ENCODE measurements at regions not wholly inside any gene's neighbourhood (a gene's known extent, or its start where the extent isn't known, plus 50 kb on each side); places are given as distances from the start of the nearest gene placed in this dataset.
A peak's percentile ranks its signal among the peaks of the same experiment; 100 is the strongest.
"Not testable (repeated sequence)": the region's sequence is repeated elsewhere in the genome, so short reads cannot be mapped to it uniquely, and the experiment has no call there.

GRCh38 chr6:135624402-135625295 lies 127.1 kb upstream of the AHI1 start:
- Histone ChIP-seq H3K27ac (no peak overlapping the region), H3K36me3 (no peaks in the 10 kb centered on the region), H3K9me3 (no peaks in the 10 kb centered on the region), H3K27me3 (no peaks in the 10 kb centered on the region), H3K4me3 (no peak overlapping the region), H3K4me1 (no peaks in the 10 kb centered on the region)
- no peak for DNase-seq
- TF ChIP-seq, protein P1, sequence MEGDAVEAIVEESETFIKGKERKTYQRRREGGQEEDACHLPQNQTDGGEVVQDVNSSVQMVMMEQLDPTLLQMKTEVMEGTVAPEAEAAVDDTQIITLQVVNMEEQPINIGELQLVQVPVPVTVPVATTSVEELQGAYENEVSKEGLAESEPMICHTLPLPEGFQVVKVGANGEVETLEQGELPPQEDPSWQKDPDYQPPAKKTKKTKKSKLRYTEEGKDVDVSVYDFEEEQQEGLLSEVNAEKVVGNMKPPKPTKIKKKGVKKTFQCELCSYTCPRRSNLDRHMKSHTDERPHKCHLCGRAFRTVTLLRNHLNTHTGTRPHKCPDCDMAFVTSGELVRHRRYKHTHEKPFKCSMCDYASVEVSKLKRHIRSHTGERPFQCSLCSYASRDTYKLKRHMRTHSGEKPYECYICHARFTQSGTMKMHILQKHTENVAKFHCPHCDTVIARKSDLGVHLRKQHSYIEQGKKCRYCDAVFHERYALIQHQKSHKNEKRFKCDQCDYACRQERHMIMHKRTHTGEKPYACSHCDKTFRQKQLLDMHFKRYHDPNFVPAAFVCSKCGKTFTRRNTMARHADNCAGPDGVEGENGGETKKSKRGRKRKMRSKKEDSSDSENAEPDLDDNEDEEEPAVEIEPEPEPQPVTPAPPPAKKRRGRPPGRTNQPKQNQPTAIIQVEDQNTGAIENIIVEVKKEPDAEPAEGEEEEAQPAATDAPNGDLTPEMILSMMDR (IDR thresholded peaks at IDR 0.05), result no peak
- TF ChIP-seq EP300 (IDR thresholded peaks at IDR 0.05) (no peak), POLR2A (IDR thresholded peaks at IDR 0.05) (no peak), POLR2AphosphoS5 (IDR thresholded peaks at IDR 0.05) (no peak)
- intact Hi-C loops (cut with DNase I), result no loop called here
- WGBS, 2 donors, result 47 to 70% methylated on average over 9 of the region's 9 CpGs

- intact Hi-C loops (cut with DNase I); H3K27me3 ChIP-seq; DNase-seq; H3K4me3 ChIP-seq; H3K36me3 ChIP-seq; H3K27ac ChIP-seq; H3K9me3 ChIP-seq; H3K4me1 ChIP-seq: not testable (repeated sequence)
- 82 to 92% methylated on average over 7 of the region's 7 CpGs for WGBS, 2 donors
Measured at GRCh38 chr6:135626001-135626400, 128.5 kb upstream of the AHI1 start.

- Histone ChIP-seq H3K9me3 (no peaks in the 10 kb centered on the region), H3K27ac (no peak overlapping the region), H3K4me1 (peaks cover 0 to 8% (median 3%) of the 10 kb centered on the region in 4 donors), H3K27me3 (no peaks in the 10 kb centered on the region), H3K4me3 (no peak overlapping the region), H3K36me3 (no peaks in the 10 kb centered on the region)
- DNase-seq, result no peak
- intact Hi-C loops (cut with DNase I), result no loop called here
- TF ChIP-seq POLR2AphosphoS5 (IDR thresholded peaks at IDR 0.05) (no peak), POLR2A (IDR thresholded peaks at IDR 0.05) (no peak), EP300 (IDR thresholded peaks at IDR 0.05) (no peak)
- TF ChIP-seq, protein P1 (IDR thresholded peaks at IDR 0.05), result no peak
Measured at GRCh38 chr6:135627092-135627715, 129.7 kb upstream of the AHI1 start.

GRCh38 chr6:135630789-135631376 lies 133.3 kb upstream of the AHI1 start:
- Histone ChIP-seq H3K4me1 (peaks cover 0 to 8% (median 3%) of the 10 kb centered on the region in 4 donors), H3K27ac (no peak overlapping the region), H3K36me3 (no peaks in the 10 kb centered on the region), H3K4me3 (no peak overlapping the region), H3K27me3 (no peaks in the 10 kb centered on the region), H3K9me3 (no peaks in the 10 kb centered on the region)
- WGBS, 2 donors, result 65 to 76% methylated on average over 6 of the region's 6 CpGs
- intact Hi-C loops (cut with DNase I), result no loop called here
- TF ChIP-seq EP300 (IDR thresholded peaks at IDR 0.05), result peak in 1 of 4 donors; percentile 35
- peak in 1 of 4 donors; percentile 34 for TF ChIP-seq POLR2AphosphoS5 (IDR thresholded peaks at IDR 0.05)
- TF ChIP-seq, protein P1 (IDR thresholded peaks at IDR 0.05), result no peak
- TF ChIP-seq POLR2A (IDR thresholded peaks at IDR 0.05), result no peak
- DNase-seq, result no peak

- H3K27me3 ChIP-seq, result no peaks in the 10 kb centered on the region
- TF ChIP-seq POLR2AphosphoS5 (IDR thresholded peaks at IDR 0.05) (no peak), EP300 (IDR thresholded peaks at IDR 0.05) (no peak), POLR2A (IDR thresholded peaks at IDR 0.05) (no peak)
- TF ChIP-seq, protein P1 (IDR thresholded peaks at IDR 0.05), result no peak
- H3K4me1 ChIP-seq, result peaks cover 0 to 8% (median 3%) of the 10 kb centered on the region in 4 donors
- no peaks in the 10 kb centered on the region for H3K9me3 ChIP-seq
- no peaks in the 10 kb centered on the region for H3K36me3 ChIP-seq
- 72 to 76% methylated on average over 2 of the region's 2 CpGs for WGBS, 2 donors
- no peak for DNase-seq
- intact Hi-C loops (cut with DNase I), result no loop called here
- H3K4me3 ChIP-seq, result no peak overlapping the region
- no peak overlapping the region for H3K27ac ChIP-seq
Measured at GRCh38 chr6:135631821-135632220, 134.3 kb upstream of the AHI1 start.

Measured in sigmoid colon (tissue), 6 donors.